GM23338 (cell line): ENCODE measurements at regions not wholly inside any gene's neighbourhood (a gene's known extent, or its start where the extent isn't known, plus 50 kb on each side); places are given as distances from the start of the nearest gene placed in this dataset.

Source experiments
- CREB1 ChIP-seq: fragments of 250-450 bp; sonication (Bioruptor Pico); IDR thresholded peaks from 2 replicates; pipeline ENCODE4 v1.5.0; 2020; ENCODE audit warnings: low read depth, mild to moderate bottlenecking, moderate library complexity
- CTCF ChIP-seq, 2 experiments: fragments of 200-600 bp in 1 of 2; sonication (generic) in 1 of 2; conservative IDR thresholded peaks; 2 replicates each; pipeline versions ENCODE4 v1.5.1 to v1.6.1; 2016 to 2017; ENCODE audit warnings: antibody characterized with exemption in 2 of 2, low read depth in 2 of 2, mild to moderate bottlenecking in 2 of 2, moderate library complexity in 1 of 2
- EZH2 ChIP-seq: fragments of 200-600 bp; sonication (generic); IDR thresholded peaks from one replicate; pipeline ENCODE4 v1.8.0; 2017; ENCODE audit warnings: antibody characterized with exemption, mild to moderate bottlenecking, low read depth; ENCODE audit not compliant: unreplicated experiment
- EZH2phosphoT487 ChIP-seq: fragments of 200-600 bp; sonication (generic); IDR thresholded peaks from one replicate; pipeline ENCODE4 v1.8.1; 2018; ENCODE audit warnings: antibody characterized with exemption; ENCODE audit not compliant: unreplicated experiment
- POLR2AphosphoS5 ChIP-seq: IDR thresholded peaks from 2 replicates; pipeline ENCODE4 v1.6.1; 2016; ENCODE audit warnings: antibody characterized with exemption, low read depth
- ZNF331 ChIP-seq: fragments of 250-450 bp; sonication (Bioruptor Pico); IDR thresholded peaks from 2 replicates; pipeline ENCODE4 v1.5.0; 2020; ENCODE audit warnings: low read depth, mild to moderate bottlenecking, moderate library complexity
- TF ChIP-seq, protein P1 (sequence below): IDR thresholded peaks from one replicate; pipeline ENCODE4 v1.6.1; 2018; ENCODE audit warnings: antibody characterized with exemption; ENCODE audit not compliant: unreplicated experiment

DNA sequence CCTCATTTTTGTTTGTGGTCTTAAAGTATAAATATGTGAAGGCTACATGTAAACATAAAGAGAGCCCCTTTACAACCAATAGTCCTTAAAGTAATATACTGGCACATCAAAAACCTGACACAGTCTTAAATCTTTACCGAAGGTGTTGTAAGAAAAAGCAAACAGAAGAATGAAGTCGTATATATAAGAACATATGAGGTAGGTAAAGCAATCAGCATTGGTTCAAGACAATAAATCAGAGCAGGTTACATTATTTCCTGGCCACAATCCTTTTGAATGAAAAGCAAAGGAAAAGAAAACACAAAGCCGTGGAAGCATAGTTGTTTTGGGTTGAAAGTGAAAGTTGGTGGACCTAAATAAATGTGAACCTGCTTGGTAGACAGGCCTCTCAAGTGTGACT is 183.7 kb upstream of the STXBP6 start:
- TF ChIP-seq CTCF (conservative IDR thresholded peaks at IDR 0.05; ENCODE audit: low read depth in 2 of 2) (no peak), EZH2 (no peak), EZH2phosphoT487 (no peak), ZNF331 (no peak), CREB1 (CRISPR knock-in tag) (no peak), POLR2AphosphoS5 (no peak)
- TF ChIP-seq, protein P1, sequence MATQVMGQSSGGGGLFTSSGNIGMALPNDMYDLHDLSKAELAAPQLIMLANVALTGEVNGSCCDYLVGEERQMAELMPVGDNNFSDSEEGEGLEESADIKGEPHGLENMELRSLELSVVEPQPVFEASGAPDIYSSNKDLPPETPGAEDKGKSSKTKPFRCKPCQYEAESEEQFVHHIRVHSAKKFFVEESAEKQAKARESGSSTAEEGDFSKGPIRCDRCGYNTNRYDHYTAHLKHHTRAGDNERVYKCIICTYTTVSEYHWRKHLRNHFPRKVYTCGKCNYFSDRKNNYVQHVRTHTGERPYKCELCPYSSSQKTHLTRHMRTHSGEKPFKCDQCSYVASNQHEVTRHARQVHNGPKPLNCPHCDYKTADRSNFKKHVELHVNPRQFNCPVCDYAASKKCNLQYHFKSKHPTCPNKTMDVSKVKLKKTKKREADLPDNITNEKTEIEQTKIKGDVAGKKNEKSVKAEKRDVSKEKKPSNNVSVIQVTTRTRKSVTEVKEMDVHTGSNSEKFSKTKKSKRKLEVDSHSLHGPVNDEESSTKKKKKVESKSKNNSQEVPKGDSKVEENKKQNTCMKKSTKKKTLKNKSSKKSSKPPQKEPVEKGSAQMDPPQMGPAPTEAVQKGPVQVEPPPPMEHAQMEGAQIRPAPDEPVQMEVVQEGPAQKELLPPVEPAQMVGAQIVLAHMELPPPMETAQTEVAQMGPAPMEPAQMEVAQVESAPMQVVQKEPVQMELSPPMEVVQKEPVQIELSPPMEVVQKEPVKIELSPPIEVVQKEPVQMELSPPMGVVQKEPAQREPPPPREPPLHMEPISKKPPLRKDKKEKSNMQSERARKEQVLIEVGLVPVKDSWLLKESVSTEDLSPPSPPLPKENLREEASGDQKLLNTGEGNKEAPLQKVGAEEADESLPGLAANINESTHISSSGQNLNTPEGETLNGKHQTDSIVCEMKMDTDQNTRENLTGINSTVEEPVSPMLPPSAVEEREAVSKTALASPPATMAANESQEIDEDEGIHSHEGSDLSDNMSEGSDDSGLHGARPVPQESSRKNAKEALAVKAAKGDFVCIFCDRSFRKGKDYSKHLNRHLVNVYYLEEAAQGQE: no peak
